HG03571 (cell line): ENCODE measurements at regions not wholly inside any gene's neighbourhood (a gene's known extent, or its start where the extent isn't known, plus 50 kb on each side); places are given as distances from the start of the nearest gene placed in this dataset.
"Not testable (repeated sequence)": the region's sequence is repeated elsewhere in the genome, so short reads cannot be mapped to it uniquely, and the experiment has no call there.

Experiments used
- ATAC-seq: cut with Tn5 transposase; IDR thresholded peaks from one replicate; pipeline ENCODE4 v1.9.1; 2021; ENCODE audit not compliant: unreplicated experiment

DNA sequence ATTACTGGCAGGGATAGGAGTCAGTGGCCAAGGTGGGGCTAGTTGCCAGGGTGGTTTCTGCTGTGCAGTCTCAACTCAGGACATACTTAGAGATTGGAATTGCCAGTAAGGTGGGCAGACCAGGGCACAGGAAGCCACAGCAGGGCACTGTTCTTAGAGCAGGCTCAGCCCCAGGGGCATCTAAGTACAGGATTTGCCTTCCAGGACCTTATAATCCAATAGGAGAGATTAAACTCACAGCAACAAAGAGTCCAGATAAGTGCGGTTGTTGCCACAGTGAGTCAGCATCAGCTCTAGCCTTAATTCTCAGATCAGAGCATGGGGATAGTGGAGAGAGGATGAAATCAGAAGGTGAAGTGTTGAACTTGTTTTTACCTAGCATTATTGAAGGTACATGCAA lies 265.8 kb upstream of the TRPC7 start:
- no peak for ATAC-seq

GRCh38 chr5:136629125-136629792 lies 263.9 kb upstream of the TRPC7 start:
- no peak for ATAC-seq

DNA sequence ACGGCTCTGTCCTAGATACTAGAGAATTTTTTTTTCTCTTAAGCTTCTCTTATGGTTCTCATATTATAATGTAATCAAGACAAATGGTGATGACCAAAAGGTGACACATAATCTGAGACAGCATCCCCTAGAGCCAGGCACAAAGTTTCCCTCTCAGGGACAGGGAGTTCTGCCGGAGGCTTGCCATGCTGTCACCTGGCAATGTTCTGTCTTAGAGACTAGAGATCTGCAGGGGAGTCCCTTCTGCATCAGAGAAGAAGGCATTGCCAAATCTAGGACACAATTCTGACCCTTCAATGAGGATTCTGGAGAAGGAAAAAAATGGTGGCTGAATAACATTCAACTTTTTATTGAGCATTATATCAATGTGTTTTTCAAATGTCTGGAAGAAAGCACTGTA lies 261.2 kb upstream of the TRPC7 start:
- ATAC-seq = no peak

GRCh38 chr5:136622747-136623146 lies 257.4 kb upstream of the TRPC7 start:
- ATAC-seq = no peak

DNA sequence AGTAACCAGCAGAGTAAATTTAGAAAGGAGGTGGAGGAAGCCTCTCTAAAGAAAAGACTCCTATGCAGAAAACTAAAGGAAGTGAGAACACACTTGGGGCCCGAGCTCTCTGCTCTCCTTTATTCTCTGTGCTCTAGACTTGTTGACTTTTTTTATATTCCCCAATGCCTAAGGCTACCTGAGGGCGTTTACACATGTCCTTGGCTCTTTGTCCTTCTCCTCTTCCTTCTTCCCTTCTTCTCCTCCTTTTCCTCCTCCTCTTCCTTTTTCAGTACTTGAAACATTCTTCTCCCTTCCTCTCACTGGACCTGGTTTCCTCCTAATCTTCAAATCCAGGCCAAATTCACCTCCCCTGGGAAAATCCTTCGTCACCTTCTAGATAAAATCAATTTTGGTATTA lies 256.4 kb upstream of the TRPC7 start:
- ATAC-seq = no peak

GRCh38 chr5:136620621-136621020 lies 255.3 kb upstream of the TRPC7 start:
- no peak for ATAC-seq

DNA sequence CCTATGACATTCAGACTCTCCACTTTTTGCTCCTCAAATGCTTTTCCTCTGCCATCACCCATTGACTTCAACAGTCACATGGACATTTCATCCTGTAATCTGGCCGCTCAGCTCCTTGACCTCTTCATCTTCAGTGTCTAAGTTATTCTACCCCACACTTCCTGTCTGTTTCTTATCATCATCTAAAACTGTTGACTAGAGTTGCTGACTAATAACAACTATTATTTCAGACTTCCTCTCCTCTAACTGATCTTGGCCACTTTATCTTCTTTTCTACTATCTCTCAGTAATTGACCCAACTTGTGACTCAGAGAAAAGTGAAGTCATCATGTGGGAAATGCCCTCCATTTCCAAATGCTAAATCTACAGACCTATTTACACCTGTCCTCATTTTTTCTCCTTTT lies 254.7 kb upstream of the TRPC7 start:
- ATAC-seq = no peak

DNA sequence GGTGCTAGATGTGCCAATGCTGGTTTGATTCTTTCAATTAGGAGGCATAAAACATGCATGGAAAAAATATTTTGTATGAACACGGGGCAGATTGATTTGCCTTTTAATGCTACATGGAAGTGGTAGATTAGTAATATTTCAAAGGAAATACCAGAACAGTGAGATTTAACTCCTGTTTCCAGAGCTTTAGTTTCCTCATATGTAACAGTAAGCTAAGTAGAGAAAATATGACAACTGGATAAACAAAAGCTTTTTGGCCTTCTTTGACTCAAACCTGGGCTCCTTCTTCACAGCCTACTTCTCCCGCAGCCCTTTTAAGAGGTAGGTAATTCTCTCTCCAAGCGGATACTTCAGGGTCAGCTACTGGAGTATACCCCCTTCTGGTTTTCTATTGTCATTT lies 254.2 kb upstream of the TRPC7 start:
- ATAC-seq = no peak

DNA sequence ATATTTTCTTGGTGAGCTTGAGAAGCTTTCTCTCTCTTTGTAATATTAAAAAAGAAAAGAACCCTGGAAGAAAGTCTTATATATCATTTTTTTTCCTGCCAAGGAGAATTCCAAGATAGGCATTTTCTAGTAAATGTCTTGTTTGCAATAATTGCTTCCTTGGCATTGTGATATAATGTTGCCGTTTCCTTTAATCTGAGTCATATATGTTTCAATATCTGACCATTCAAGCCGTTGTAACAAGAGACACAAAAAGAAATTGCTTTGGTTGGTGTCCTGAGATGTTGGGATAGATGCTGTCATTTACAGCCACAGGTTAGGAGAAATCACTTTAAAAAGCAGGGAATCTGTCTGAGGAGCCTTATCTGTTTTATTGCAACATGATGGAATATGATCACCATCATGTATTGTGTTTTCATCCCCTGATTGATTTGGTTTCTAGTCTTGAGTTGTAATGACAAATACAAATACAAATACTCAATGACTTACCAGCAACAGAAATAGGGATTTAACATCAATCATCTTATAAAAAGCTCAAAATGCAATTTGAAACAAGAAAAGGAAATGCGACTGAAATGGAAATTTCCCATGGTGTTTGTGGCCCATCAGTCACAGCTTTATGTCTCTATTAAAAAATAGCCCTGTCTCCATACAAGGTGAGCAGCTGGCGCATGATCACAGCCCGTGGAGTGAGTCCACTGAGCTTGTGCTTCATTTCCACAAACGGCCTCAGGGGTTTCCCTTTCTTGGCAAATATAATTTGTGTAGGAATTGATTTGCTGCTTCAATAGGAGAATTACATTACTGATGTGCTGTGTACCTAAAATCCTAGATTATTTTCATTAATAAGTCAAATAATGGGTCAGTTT lies 250.1 kb upstream of the TRPC7 start:
- no peak for ATAC-seq

GRCh38 chr5:136613230-136613629 lies 247.9 kb upstream of the TRPC7 start:
- no peak for ATAC-seq

DNA sequence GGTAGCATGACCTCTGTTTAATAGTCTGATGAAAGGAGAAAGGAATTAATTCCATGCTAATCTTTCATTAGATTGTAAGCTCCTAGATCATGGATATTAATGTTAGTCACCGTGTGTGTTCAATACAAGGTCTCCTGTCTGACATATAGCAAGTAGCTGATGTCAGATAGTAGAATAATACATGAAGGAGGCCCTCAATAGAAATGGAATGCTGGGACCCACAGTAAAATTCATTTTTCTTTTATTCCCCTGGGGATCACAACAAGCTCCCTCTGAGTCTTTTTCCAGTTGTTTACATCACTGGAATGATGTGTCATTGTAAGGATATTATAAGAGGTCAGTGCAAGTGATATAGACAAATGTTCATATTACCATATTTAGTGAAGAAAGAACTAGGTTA lies 240.3 kb upstream of the TRPC7 start:
- no peak for ATAC-seq

- ATAC-seq = no peak
Measured at GRCh38 chr5:136600306-136600705, 235.0 kb upstream of the TRPC7 start.

DNA sequence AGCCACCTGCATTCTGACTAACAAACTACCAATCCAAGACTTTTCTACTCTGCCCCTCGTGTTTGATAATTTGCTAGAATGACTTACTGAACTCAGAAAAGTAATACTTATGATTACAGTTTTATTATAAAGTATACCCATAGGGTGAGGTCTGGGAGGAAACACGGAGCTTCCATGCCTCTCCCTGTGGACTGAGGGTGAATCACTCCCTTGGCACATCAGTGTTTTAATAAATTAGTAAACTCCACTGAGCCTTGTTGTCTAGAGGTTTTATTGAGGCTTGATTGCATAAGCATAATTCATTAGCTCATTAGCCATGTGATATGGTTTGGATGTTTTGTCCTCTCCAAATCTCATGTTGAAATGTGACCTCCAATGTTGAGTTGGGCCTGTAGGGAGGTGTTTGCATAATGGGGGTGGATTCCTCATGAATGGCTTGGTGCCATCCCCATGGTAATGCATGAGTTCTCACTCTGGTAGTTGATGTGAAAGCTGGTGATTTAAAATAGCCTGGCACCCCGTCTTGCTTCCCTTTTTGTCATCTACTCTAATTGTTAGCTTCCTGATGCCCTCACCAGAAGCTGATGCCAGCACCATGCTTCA lies 233.6 kb upstream of the TRPC7 start:
- ATAC-seq = no peak

GRCh38 chr5:136594416-136594815 lies 229.1 kb upstream of the TRPC7 start:
- ATAC-seq = no peak

- no peak for ATAC-seq
Measured at GRCh38 chr5:136590581-136590980, 225.2 kb upstream of the TRPC7 start.

- ATAC-seq = no peak
Measured at GRCh38 chr5:136586196-136586595, 220.9 kb upstream of the TRPC7 start.

- no peak for ATAC-seq
Measured at GRCh38 chr5:136584474-136584873, 219.1 kb upstream of the TRPC7 start.

DNA sequence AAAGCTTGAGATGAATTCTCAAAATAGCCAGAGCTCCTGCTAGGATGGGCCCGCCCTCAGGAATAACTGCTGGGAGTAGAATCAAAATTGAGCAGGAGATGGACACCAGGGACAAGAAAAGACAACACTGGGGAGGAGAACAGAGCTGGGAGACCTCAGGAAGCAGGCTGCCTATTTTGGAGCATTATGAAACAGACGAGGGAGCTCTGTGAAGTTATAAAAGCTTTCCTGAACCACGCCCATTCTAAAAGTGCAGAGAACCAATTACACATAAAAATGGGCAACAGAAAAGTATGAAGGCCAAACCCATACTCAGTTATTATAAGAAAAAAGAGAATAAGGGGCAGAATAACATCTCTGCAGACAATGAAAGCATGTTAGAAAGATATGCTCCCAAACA lies 213.9 kb upstream of the TRPC7 start:
- no peak for ATAC-seq

- ATAC-seq = not testable (repeated sequence)
Measured at GRCh38 chr5:136569875-136570274, 204.5 kb upstream of the TRPC7 start.

DNA sequence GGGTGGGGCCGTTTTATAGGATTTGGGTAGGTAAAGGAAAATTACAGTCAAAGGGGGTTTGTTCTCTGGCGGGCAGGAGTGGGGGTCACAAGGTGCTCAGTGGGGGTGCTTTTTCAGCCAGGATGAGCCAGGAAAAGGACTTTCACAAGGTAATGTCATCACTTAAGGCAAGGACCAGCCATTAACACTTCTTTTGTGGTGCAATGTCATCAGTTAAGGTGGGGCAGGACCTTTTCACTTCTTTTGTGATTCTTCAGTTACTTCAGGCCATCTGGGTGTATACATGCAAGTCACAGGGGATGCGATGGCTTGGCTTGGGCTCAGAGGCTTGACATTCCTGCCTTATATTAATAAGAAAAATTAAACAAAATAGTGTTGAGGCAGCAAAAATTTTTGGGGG lies 200.1 kb upstream of the TRPC7 start:
- ATAC-seq = not testable (repeated sequence)

DNA sequence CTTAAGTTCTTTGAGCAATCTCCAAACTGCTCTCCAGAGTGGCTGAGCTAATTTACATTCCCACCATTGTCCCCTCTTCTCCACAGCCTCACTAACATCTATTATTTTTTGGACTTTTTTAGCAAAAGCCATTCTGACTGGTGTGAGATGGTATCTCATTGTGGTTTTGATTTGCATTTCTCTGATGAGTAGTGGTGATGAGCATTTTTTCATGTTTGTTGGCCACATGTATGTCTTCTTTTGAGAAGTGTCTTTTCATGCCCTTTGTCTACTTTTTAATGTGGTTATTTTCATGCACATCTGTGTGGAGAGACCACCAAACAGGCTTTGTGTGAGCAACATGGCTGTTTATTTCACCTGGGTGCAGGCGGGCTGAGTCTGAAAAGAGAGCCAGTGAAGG lies 199.7 kb upstream of the TRPC7 start:
- ATAC-seq = not testable (repeated sequence)

DNA sequence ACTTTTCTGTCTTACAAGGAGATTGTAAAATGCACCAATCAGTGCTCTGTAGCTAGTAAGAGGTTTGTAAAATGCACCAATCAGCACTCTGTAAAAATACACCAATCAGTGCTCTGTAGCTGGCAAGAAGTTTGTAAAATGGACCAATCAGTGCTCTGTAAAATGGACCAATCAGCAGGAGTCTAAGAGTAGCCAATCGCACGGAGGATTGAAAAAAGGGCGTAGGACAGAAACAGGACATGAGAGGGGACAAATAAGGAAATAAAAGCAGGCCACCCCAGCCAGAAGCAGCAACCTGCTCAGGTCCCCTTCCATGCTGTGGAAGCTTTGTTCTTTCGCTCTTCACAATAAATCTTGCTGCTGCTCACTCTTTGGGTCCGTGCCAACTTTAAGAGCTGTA lies 199.1 kb upstream of the TRPC7 start:
- not testable (repeated sequence) for ATAC-seq
